ENCODE measurements at regions not wholly inside any gene's neighbourhood (a gene's known extent, or its start where the extent isn't known, plus 50 kb on each side); places are given as distances from the start of the nearest gene placed in this dataset.
A peak's percentile ranks its signal among the peaks of the same experiment; 100 is the strongest.

GRCh38 chr5:125575891-125576505 is 829.6 kb upstream of the ZNF608 start:
- DNase-seq: peak in 1 of 7 donors; percentile 55
- Histone ChIP-seq H3K9me3 (replicated peaks in 1 of 3) (no peaks in the 10 kb centered on the region), H3K27me3 (no peaks in the 10 kb centered on the region), H3K36me3 (replicated peaks in 1 of 2) (no peaks in the 10 kb centered on the region), H3K4me1 (replicated peaks in 1 of 2) (peaks cover 0 to 7% of the 10 kb centered on the region in 2 donors), H3K4me3 (no peak overlapping the region), H3K27ac (no peak overlapping the region)
- WGBS, 4 donors: 59 to 75% (median 66%) methylated on average over 7 of the region's 7 CpGs
- TF ChIP-seq POLR2A (IDR thresholded peaks at IDR 0.05) (no peak), CTCF (IDR thresholded peaks at IDR 0.05) (no peak)
- intact Hi-C loops (cut with DNase I): no loop called here

GRCh38 chr5:125576822-125577221 is 830.4 kb upstream of the ZNF608 start:
- Histone ChIP-seq H3K4me1 (replicated peaks in 1 of 2) (peaks cover 0 to 7% of the 10 kb centered on the region in 2 donors), H3K27ac (no peak overlapping the region), H3K9me3 (replicated peaks in 1 of 3) (no peaks in the 10 kb centered on the region), H3K4me3 (no peak overlapping the region), H3K36me3 (replicated peaks in 1 of 2) (no peaks in the 10 kb centered on the region), H3K27me3 (no peaks in the 10 kb centered on the region)
- TF ChIP-seq POLR2A (IDR thresholded peaks at IDR 0.05) (no peak), CTCF (IDR thresholded peaks at IDR 0.05) (no peak)
- WGBS, 4 donors: 31 to 40% (median 38%) methylated on average over 3 of the region's 3 CpGs
- intact Hi-C loops (cut with DNase I): no loop called here
- peak in 2 of 7 donors; percentile 15 to 36 for DNase-seq

- intact Hi-C loops (cut with DNase I): no loop called here
These were observed 832.1 kb upstream of the ZNF608 start for GRCh38 chr5:125578551-125578950.

GRCh38 chr5:125579182-125579581 is 832.7 kb upstream of the ZNF608 start:
- Histone ChIP-seq H3K4me1 (replicated peaks in 1 of 2) (peaks cover 0 to 7% of the 10 kb centered on the region in 2 donors), H3K4me3 (no peak overlapping the region), H3K27me3 (no peaks in the 10 kb centered on the region), H3K9me3 (replicated peaks in 1 of 3) (no peaks in the 10 kb centered on the region), H3K27ac (no peak overlapping the region), H3K36me3 (replicated peaks in 1 of 2) (no peaks in the 10 kb centered on the region)
- TF ChIP-seq POLR2A (IDR thresholded peaks at IDR 0.05): no peak
- intact Hi-C loops (cut with DNase I): no loop called here
- 89 to 91% (median 90%) methylated on average over 5 of the region's 5 CpGs for WGBS, 4 donors
- no peak for DNase-seq

More at GRCh38 chr5:125578551-125578950, 832.1 kb upstream of the ZNF608 start:
- Histone ChIP-seq H3K27me3 (no peaks in the 10 kb centered on the region), H3K36me3 (replicated peaks in 1 of 2) (no peaks in the 10 kb centered on the region), H3K27ac (no peak overlapping the region), H3K4me3 (no peak overlapping the region), H3K9me3 (replicated peaks in 1 of 3) (no peaks in the 10 kb centered on the region), H3K4me1 (replicated peaks in 1 of 2) (peaks cover 0 to 7% of the 10 kb centered on the region in 2 donors)
- WGBS, 4 donors: 45 to 92% (median 70%) methylated on average over 1 of the region's 1 CpG
- no peak for DNase-seq
- TF ChIP-seq POLR2A (IDR thresholded peaks at IDR 0.05) (no peak), CTCF (IDR thresholded peaks at IDR 0.05) (no peak)

- no peak for TF ChIP-seq CTCF (IDR thresholded peaks at IDR 0.05)
- no peak for TF ChIP-seq POLR2A (IDR thresholded peaks at IDR 0.05)
- Histone ChIP-seq H3K4me3 (no peak overlapping the region), H3K9me3 (replicated peaks in 1 of 3) (no peaks in the 10 kb centered on the region), H3K4me1 (replicated peaks in 1 of 2) (peaks cover 0 to 7% of the 10 kb centered on the region in 2 donors), H3K36me3 (replicated peaks in 1 of 2) (no peaks in the 10 kb centered on the region), H3K27ac (no peak overlapping the region), H3K27me3 (no peaks in the 10 kb centered on the region)
- intact Hi-C loops (cut with DNase I): no loop called here
- DNase-seq: no peak
These were observed 834.9 kb upstream of the ZNF608 start for GRCh38 chr5:125581311-125581710.
